Stomach (tissue), 8 donors: ENCODE measurements at regions not wholly inside any gene's neighbourhood (a gene's known extent, or its start where the extent isn't known, plus 50 kb on each side); places are given as distances from the start of the nearest gene placed in this dataset.

Experiments
- DNase-seq, 2 donors: peaks; one replicate each; pipeline versions ENCODE4 v3.0.0 to v3.0.0-alpha.2; 2013 to 2019
- H3K27ac ChIP-seq, 5 donors: fragments of 200-600 bp in 4 of 5; sonication (generic) in 4 of 5; one replicate each; pipeline ENCODE4 v1.5.1; 2013 to 2019; ENCODE audit warnings: mild to moderate bottlenecking in 1 of 5, moderate library complexity in 1 of 5
- H3K27me3 ChIP-seq, 3 donors: fragments of 200-600 bp; sonication (generic); one replicate each; pipeline ENCODE4 v1.5.1; 2017 to 2019; ENCODE audit warnings: mixed run types in 1 of 3
- H3K36me3 ChIP-seq, 4 donors: fragments of 200-600 bp; sonication (generic); 1 replicate in 3 of 4; 2 replicates in 1 of 4; pipeline ENCODE4 v1.5.1; 2016 to 2019
- H3K4me1 ChIP-seq, 4 donors: fragments of 200-600 bp; sonication (generic); one replicate each; pipeline ENCODE4 v1.5.1; 2016 to 2019
- H3K4me3 ChIP-seq, 4 donors: fragments of 200-600 bp; sonication (generic) in 3 of 4; one replicate each; pipeline ENCODE4 v1.5.1; 2016 to 2019; ENCODE audit warnings: mild to moderate bottlenecking in 1 of 4
- H3K9me3 ChIP-seq, 4 donors: fragments of 200-600 bp; sonication (generic); one replicate each; pipeline ENCODE4 v1.5.1; 2016 to 2019
- EP300 ChIP-seq: sonication (generic); formaldehyde crosslinking; IDR thresholded peaks from one replicate; pipeline ENCODE4 v1.6.1; 2017; ENCODE audit warnings: antibody characterized with exemption
- POLR2A ChIP-seq, 4 donors: fragments of 450-650 bp; IDR thresholded peaks; one replicate each; pipeline ENCODE4 v1.6.1; 2016; ENCODE audit warnings: antibody characterized with exemption in 4 of 4, control low read depth in 2 of 4, mild to moderate bottlenecking in 1 of 4, moderate library complexity in 1 of 4
- POLR2AphosphoS5 ChIP-seq, 3 donors: sonication (generic); formaldehyde crosslinking; IDR thresholded peaks; one replicate each; pipeline ENCODE4 v1.6.1; 2016; ENCODE audit warnings: antibody characterized with exemption in 3 of 3
- WGBS, 5 donors: extraction: QIAGEN DNeasy Blood & Tissue Kit in 3 of 5; methylation state at CpG; one replicate each; pipeline versions ENCODE4 v1.1.5 to v1.1.7; 2013 to 2018; 5-methylcytosine and 5-hydroxymethylcytosine counted together
- intact Hi-C: fragments of 100-400 bp; cut with DNase I; formaldehyde crosslinking; loops from one replicate; pipeline ENCODE4 v1.15.1; 2023; ENCODE audit warnings: low total_unique reads
- TF ChIP-seq, protein P1 (sequence below), 7 experiments: fragments of 450-650 bp in 4 of 7; fragments of 200-600 bp in 3 of 7; sonication (generic) in 3 of 7; IDR thresholded peaks; one replicate each; pipeline ENCODE4 v1.5.1; 2016 to 2019; ENCODE audit warnings: antibody characterized with exemption in 7 of 7, control low read depth in 2 of 7, mild to moderate bottlenecking in 1 of 7
- donor health status: healthy with polysubstance abuse.
- donor health status: Bipolar disorder and iron deficiency.
- donor health status: healthy.

DNA sequence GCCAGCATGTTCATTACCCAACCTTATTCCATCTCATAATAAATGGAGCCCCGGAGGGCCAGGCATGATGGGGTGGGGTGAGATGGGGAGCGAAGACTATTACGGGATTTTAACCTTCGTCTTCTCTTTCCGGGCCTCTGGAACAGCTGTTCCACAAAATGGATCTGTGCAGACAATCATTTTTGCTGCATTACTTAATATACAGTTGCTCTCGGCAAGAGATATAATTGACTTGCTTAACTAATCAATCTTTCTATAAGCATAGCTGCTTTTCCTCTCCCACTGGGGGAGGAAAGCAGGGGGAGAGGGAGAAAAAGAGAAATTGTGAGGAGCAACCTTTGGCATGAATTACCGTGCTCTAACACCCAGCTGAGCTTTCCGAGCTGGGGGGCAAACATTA is 440.4 kb downstream of the BUD13 start:
- H3K27ac ChIP-seq, result no peak overlapping the region
- DNase-seq, result no peak
- no peaks in the 10 kb centered on the region for H3K36me3 ChIP-seq
- TF ChIP-seq, protein P1, sequence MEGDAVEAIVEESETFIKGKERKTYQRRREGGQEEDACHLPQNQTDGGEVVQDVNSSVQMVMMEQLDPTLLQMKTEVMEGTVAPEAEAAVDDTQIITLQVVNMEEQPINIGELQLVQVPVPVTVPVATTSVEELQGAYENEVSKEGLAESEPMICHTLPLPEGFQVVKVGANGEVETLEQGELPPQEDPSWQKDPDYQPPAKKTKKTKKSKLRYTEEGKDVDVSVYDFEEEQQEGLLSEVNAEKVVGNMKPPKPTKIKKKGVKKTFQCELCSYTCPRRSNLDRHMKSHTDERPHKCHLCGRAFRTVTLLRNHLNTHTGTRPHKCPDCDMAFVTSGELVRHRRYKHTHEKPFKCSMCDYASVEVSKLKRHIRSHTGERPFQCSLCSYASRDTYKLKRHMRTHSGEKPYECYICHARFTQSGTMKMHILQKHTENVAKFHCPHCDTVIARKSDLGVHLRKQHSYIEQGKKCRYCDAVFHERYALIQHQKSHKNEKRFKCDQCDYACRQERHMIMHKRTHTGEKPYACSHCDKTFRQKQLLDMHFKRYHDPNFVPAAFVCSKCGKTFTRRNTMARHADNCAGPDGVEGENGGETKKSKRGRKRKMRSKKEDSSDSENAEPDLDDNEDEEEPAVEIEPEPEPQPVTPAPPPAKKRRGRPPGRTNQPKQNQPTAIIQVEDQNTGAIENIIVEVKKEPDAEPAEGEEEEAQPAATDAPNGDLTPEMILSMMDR (IDR thresholded peaks at IDR 0.05), result no peak
- no peak for TF ChIP-seq POLR2AphosphoS5 (IDR thresholded peaks at IDR 0.05)
- no peak for TF ChIP-seq POLR2A (IDR thresholded peaks at IDR 0.05)
- no peak for TF ChIP-seq EP300
- 72 to 91% (median 86%) methylated on average over 8 of the region's 8 CpGs for WGBS, 5 donors
- no peak overlapping the region for H3K4me3 ChIP-seq
- intact Hi-C loops, result no loop called here
- peaks cover 0 to 15% (median 9%) of the 10 kb centered on the region in 4 donors for H3K9me3 ChIP-seq
- H3K27me3 ChIP-seq, result peaks cover 0 to 20% (median 4%) of the 10 kb centered on the region in 3 donors
- no peaks in the 10 kb centered on the region for H3K4me1 ChIP-seq

DNA sequence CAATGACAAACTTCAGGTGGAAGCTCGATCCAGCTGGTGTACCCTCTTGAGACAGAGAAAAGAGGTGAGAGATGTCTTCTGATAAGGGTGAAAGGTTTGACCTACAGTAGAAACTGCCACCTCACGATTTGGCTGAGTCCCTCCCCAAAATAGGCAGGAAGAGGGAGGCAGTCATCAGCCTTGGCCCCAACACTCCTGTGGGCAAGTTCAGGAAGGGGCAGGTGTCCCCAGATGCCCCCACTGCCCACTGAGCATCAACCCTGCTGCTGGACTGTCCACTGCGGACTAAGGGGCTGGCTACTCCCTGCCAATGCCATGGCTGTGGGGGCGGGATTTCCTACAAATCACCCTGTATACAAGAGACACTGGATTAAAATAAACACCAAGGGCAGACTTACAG is 441.4 kb downstream of the BUD13 start:
- peaks cover 0 to 5% (median under 1%) of the 10 kb centered on the region in 4 donors for H3K9me3 ChIP-seq
- peaks cover 0 to 21% (median 4%) of the 10 kb centered on the region in 3 donors for H3K27me3 ChIP-seq
- no peaks in the 10 kb centered on the region for H3K4me1 ChIP-seq
- intact Hi-C loops, result no loop called here
- WGBS, 5 donors, result 74 to 88% (median 77%) methylated on average over 3 to 4 of the region's 4 CpGs
- TF ChIP-seq POLR2AphosphoS5 (IDR thresholded peaks at IDR 0.05), result no peak
- no peak for TF ChIP-seq POLR2A (IDR thresholded peaks at IDR 0.05)
- H3K27ac ChIP-seq, result no peak overlapping the region
- DNase-seq, result no peak
- no peaks in the 10 kb centered on the region for H3K36me3 ChIP-seq
- no peak overlapping the region for H3K4me3 ChIP-seq

DNA sequence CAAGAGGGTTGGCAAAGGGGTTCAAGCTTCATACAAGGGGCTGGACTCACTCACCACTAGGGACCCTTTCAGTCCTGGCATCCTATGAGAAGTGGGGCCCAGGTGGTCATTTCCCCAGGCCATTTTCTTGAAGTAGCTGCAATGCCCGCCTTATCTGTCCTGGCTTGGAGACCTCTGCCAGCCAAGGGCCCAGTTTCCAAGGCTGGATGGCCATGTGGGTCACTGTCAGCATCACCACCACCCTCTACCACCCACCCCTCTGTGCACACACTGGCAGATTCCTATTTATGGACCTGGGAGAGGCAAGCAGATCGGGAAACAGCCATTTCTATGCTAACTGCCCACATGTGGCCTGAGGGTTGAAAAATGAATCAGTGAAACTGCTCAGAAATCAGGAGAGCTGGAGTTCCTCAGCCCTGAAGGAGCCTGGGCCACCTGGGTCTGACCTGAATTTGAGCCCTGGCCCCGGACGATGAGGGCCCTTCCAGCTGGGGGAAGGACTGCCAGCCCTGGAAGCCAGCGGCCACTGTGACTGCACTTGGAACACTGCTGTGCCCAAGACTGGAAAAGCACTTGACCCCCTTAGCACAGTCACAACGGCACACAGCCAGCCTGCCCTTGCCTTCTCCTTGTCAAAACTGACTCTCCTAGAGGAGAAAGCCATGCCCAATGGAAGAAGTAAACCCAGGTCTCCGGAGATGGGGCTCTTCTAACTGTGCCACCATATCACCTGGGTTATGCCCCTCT is 442.2 kb downstream of the BUD13 start:
- Histone ChIP-seq H3K27me3 (peaks cover 0 to 13% (median 4%) of the 10 kb centered on the region in 3 donors), H3K4me1 (no peaks in the 10 kb centered on the region), H3K4me3 (no peak overlapping the region), H3K9me3 (no peaks in the 10 kb centered on the region), H3K36me3 (no peaks in the 10 kb centered on the region), H3K27ac (no peak overlapping the region)
- TF ChIP-seq POLR2AphosphoS5 (IDR thresholded peaks at IDR 0.05) (no peak), POLR2A (IDR thresholded peaks at IDR 0.05) (no peak), EP300 (no peak)
- TF ChIP-seq, protein P1 (IDR thresholded peaks at IDR 0.05), result no peak
- intact Hi-C loops, result no loop called here
- WGBS, 5 donors, result 86 to 91% (median 89%) methylated on average over 3 to 7 of the region's 7 CpGs
- no peak for DNase-seq

DNA sequence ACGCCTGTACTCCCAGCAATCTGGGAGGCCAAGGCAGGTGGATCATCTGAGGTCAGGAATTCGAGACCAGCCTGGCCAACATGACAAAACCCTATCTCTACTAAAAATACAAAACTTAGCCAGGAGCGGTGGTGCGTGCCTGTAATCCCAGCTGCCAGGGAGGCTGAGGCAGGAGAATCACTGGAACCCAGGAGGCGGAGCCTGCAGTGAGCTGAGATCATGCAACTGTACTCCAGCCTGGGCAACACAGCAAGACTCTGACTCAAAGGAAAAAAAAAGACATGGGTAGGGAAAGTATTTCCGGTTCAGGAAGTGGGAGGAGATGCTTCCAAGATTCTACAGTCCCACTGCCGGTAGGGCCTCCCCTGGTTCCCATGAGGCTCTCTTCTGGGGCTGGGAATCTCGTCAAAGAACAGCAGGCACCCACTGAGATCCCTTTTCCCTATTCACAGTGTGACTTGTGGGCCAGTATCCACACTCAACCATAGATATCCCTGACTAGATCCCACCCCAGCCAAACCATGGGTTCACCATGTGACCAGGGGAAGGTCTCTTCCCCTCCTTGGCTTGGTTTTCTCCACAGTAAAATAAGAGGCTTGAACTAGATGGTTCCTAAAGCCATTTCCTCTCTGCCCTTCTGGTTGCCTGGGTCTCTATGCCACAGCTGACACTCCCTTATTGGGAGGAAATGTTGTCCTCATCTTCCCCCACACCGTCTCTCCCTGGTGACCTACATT is 443.3 kb downstream of the BUD13 start:
- Histone ChIP-seq H3K4me3 (no peak overlapping the region), H3K4me1 (no peaks in the 10 kb centered on the region), H3K36me3 (no peaks in the 10 kb centered on the region), H3K27ac (no peak overlapping the region), H3K27me3 (peaks cover 0 to 4% (median 0%) of the 10 kb centered on the region in 3 donors), H3K9me3 (no peaks in the 10 kb centered on the region)
- WGBS, 5 donors, result 66 to 82% (median 80%) methylated on average over 9 of the region's 9 CpGs
- intact Hi-C loops, result no loop called here
- no peak for TF ChIP-seq POLR2A (IDR thresholded peaks at IDR 0.05)
- DNase-seq, result no peak

DNA sequence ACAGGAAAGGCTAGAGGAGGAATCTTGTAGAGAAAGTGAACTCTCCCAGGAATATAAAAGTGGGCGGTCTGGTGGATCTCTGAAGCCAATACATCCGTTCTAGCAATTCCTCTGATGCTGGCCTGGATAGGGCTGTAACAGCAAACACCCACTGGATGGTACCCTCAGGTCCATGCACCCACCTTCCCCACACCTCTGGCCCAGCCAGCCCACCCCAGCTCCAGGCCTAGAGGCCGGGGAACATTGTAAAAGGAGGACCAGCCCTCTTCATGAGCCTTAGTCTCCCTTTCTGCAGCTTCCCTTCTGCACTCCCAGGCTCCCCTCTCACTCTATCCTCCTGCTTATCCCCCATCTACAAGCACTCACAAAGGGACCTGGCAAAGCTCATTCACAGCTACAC is 443.9 kb downstream of the BUD13 start:
- Histone ChIP-seq H3K9me3 (no peaks in the 10 kb centered on the region), H3K36me3 (no peaks in the 10 kb centered on the region), H3K27ac (no peak overlapping the region), H3K4me3 (no peak overlapping the region), H3K27me3 (peaks cover 0 to 4% (median 0%) of the 10 kb centered on the region in 3 donors), H3K4me1 (no peaks in the 10 kb centered on the region)
- no peak for DNase-seq
- intact Hi-C loops, result no loop called here
- TF ChIP-seq POLR2A (IDR thresholded peaks at IDR 0.05) (no peak), EP300 (no peak), POLR2AphosphoS5 (IDR thresholded peaks at IDR 0.05) (no peak)
- TF ChIP-seq, protein P1 (IDR thresholded peaks at IDR 0.05), result no peak
- WGBS, 5 donors, result 67 to 86% (median 78%) methylated on average over 3 of the region's 3 CpGs
